ENCODE measurements at regions not wholly inside any gene's neighbourhood (a gene's known extent, or its start where the extent isn't known, plus 50 kb on each side); places are given as distances from the start of the nearest gene placed in this dataset.

GRCh38 chr11:45739866-45740265 lies 65.1 kb upstream of the SLC35C1 start:
- TF ChIP-seq TAF1 (IDR thresholded peaks at IDR 0.05; ENCODE audit: borderline replicate concordance, insufficient read depth, low read length), result no peak
- TF ChIP-seq FOXP2 (optimal IDR thresholded peaks at IDR 0.05; ENCODE audit: borderline replicate concordance, extremely low read depth, extremely low read length, insufficient read depth), result no peak
- no peak for TF ChIP-seq REST (IDR thresholded peaks at IDR 0.05; ENCODE audit: insufficient read depth in 1 of 2, low read depth in 2 of 2, low read length in 2 of 2)
- TF ChIP-seq POLR2AphosphoS5 (IDR thresholded peaks at IDR 0.05; ENCODE audit: low read depth, low read length), result no peak
- TF ChIP-seq SIN3A (IDR thresholded peaks at IDR 0.05; ENCODE audit: borderline replicate concordance, insufficient read depth, low read length), result no peak

GRCh38 chr11:45737056-45737455 lies 67.9 kb upstream of the SLC35C1 start:
- no peak for TF ChIP-seq FOXP2 (optimal IDR thresholded peaks at IDR 0.05; ENCODE audit: borderline replicate concordance, extremely low read depth, extremely low read length, insufficient read depth)
- no peak for TF ChIP-seq TAF1 (IDR thresholded peaks at IDR 0.05; ENCODE audit: borderline replicate concordance, insufficient read depth, low read length)
- TF ChIP-seq REST (IDR thresholded peaks at IDR 0.05; ENCODE audit: insufficient read depth in 1 of 2, low read depth in 2 of 2, low read length in 2 of 2), result no peak

GRCh38 chr11:45736424-45736823 lies 68.5 kb upstream of the SLC35C1 start:
- TF ChIP-seq REST (IDR thresholded peaks at IDR 0.05; ENCODE audit: insufficient read depth in 1 of 2, low read depth in 2 of 2, low read length in 2 of 2) (no peak), SIN3A (IDR thresholded peaks at IDR 0.05; ENCODE audit: borderline replicate concordance, insufficient read depth, low read length) (no peak), FOXP2 (optimal IDR thresholded peaks at IDR 0.05; ENCODE audit: borderline replicate concordance, extremely low read depth, extremely low read length, insufficient read depth) (no peak), TAF1 (IDR thresholded peaks at IDR 0.05; ENCODE audit: borderline replicate concordance, insufficient read depth, low read length) (no peak), POLR2AphosphoS5 (IDR thresholded peaks at IDR 0.05; ENCODE audit: low read depth, low read length) (no peak)

- TF ChIP-seq FOXP2 (optimal IDR thresholded peaks at IDR 0.05; ENCODE audit: borderline replicate concordance, extremely low read depth, extremely low read length, insufficient read depth) (no peak), POLR2AphosphoS5 (IDR thresholded peaks at IDR 0.05; ENCODE audit: low read depth, low read length) (no peak), SIN3A (IDR thresholded peaks at IDR 0.05; ENCODE audit: borderline replicate concordance, insufficient read depth, low read length) (no peak), TAF1 (IDR thresholded peaks at IDR 0.05; ENCODE audit: borderline replicate concordance, insufficient read depth, low read length) (no peak), REST (IDR thresholded peaks at IDR 0.05; ENCODE audit: insufficient read depth in 1 of 2, low read depth in 2 of 2, low read length in 2 of 2) (no peak)
These were observed 67.8 kb upstream of the CHST1 start for GRCh38 chr11:45733176-45733575.

GRCh38 chr11:45732343-45732742 lies 66.9 kb upstream of the CHST1 start:
- TF ChIP-seq FOXP2 (optimal IDR thresholded peaks at IDR 0.05; ENCODE audit: borderline replicate concordance, extremely low read depth, extremely low read length, insufficient read depth) (no peak), SIN3A (IDR thresholded peaks at IDR 0.05; ENCODE audit: borderline replicate concordance, insufficient read depth, low read length) (no peak), POLR2AphosphoS5 (IDR thresholded peaks at IDR 0.05; ENCODE audit: low read depth, low read length) (no peak), REST (IDR thresholded peaks at IDR 0.05; ENCODE audit: insufficient read depth in 1 of 2, low read depth in 2 of 2, low read length in 2 of 2) (no peak), TAF1 (IDR thresholded peaks at IDR 0.05; ENCODE audit: borderline replicate concordance, insufficient read depth, low read length) (no peak)

Data from PFSK-1 (cell line).